Glutamatergic neuron (in vitro differentiated cells): ENCODE measurements at regions not wholly inside any gene's neighbourhood (a gene's known extent, or its start where the extent isn't known, plus 50 kb on each side); places are given as distances from the start of the nearest gene placed in this dataset.

Source experiments
- DNase-seq: peaks from one replicate; pipeline ENCODE4 v3.0.0; 2022
- H3K27ac Mint-ChIP-seq: one replicate; pipeline ENCODE4 v1.8.0; 2020; ENCODE audit warnings: mild to moderate bottlenecking, mixed read lengths, inconsistent platforms; ENCODE audit not compliant: unreplicated experiment
- H3K27me3 Mint-ChIP-seq: one replicate; pipeline ENCODE4 v1.8.0; 2020; ENCODE audit warnings: mild to moderate bottlenecking, moderate library complexity, mixed read lengths, inconsistent platforms; ENCODE audit not compliant: unreplicated experiment
- H3K36me3 Mint-ChIP-seq: one replicate; pipeline ENCODE4 v1.8.0; 2020; ENCODE audit warnings: mild to moderate bottlenecking, mixed read lengths, inconsistent platforms; ENCODE audit not compliant: unreplicated experiment
- H3K4me1 Mint-ChIP-seq: one replicate; pipeline ENCODE4 v1.8.0; 2020; ENCODE audit warnings: mild to moderate bottlenecking, low read depth, mixed read lengths, inconsistent platforms; ENCODE audit not compliant: unreplicated experiment
- H3K4me3 Mint-ChIP-seq: one replicate; pipeline ENCODE4 v1.8.0; 2020; ENCODE audit warnings: mild to moderate bottlenecking, mixed read lengths, inconsistent platforms; ENCODE audit not compliant: unreplicated experiment
- H3K9me3 Mint-ChIP-seq: one replicate; pipeline ENCODE4 v1.8.0; 2020; ENCODE audit warnings: mild to moderate bottlenecking, moderate library complexity, mixed read lengths, inconsistent platforms; ENCODE audit not compliant: unreplicated experiment
- CTCF ChIP-seq: fragments of 200-600 bp; sonication (generic); IDR thresholded peaks from one replicate; pipeline ENCODE4 v1.5.0; 2021; ENCODE audit not compliant: partially characterized antibody, unreplicated experiment

GRCh38 chr1:82697965-82698364 lies 897.2 kb downstream of the ADGRL2 start:
- Mint-ChIP-seq H3K4me1 (no peaks in the 10 kb centered on the region), H3K9me3 (no peaks in the 10 kb centered on the region), H3K4me3 (no peak overlapping the region), H3K27me3 (no peaks in the 10 kb centered on the region), H3K27ac (no peak overlapping the region), H3K36me3 (no peaks in the 10 kb centered on the region)
- TF ChIP-seq CTCF = no peak
- no peak for DNase-seq

- H3K4me3 Mint-ChIP-seq = no peak overlapping the region
- H3K4me1 Mint-ChIP-seq = no peaks in the 10 kb centered on the region
- H3K9me3 Mint-ChIP-seq = no peaks in the 10 kb centered on the region
- no peak overlapping the region for H3K27ac Mint-ChIP-seq
- no peak for DNase-seq
- no peaks in the 10 kb centered on the region for H3K36me3 Mint-ChIP-seq
- H3K27me3 Mint-ChIP-seq = no peaks in the 10 kb centered on the region
- TF ChIP-seq CTCF = no peak
These were observed 894.7 kb downstream of the ADGRL2 start for GRCh38 chr1:82695443-82695842.

- no peak for DNase-seq
- H3K4me3 Mint-ChIP-seq = no peak overlapping the region
- no peaks in the 10 kb centered on the region for H3K4me1 Mint-ChIP-seq
- peaks cover 3% of the 10 kb centered on the region for H3K9me3 Mint-ChIP-seq
- no peak for TF ChIP-seq CTCF
- H3K36me3 Mint-ChIP-seq = peaks cover 5% of the 10 kb centered on the region
- no peak overlapping the region for H3K27ac Mint-ChIP-seq
- H3K27me3 Mint-ChIP-seq = no peaks in the 10 kb centered on the region
These were observed 889.7 kb downstream of the ADGRL2 start for GRCh38 chr1:82690411-82690810.

DNA sequence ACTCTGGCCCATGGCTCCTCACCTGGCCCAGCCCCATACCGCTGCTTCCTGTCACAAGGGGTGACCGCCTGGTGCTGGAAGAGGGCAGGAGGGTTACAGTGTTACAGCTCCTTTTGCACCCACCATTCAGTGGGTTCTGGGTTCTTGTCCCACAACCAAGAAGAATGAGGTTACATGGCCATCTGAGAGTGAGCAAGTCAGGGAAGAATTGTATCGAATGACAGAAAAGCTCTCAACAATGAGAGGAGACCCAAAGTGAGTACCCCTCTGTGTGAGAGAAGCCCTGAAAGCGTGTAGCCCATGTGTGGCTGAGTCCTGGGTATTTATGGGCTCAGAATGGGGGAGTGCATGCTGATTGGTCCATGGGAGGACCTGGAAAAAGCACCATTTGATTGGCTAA lies 888.5 kb downstream of the ADGRL2 start:
- TF ChIP-seq CTCF = no peak
- Mint-ChIP-seq H3K27ac (no peak overlapping the region), H3K4me1 (no peaks in the 10 kb centered on the region), H3K27me3 (no peaks in the 10 kb centered on the region), H3K36me3 (peaks cover 5% of the 10 kb centered on the region), H3K9me3 (peaks cover 3% of the 10 kb centered on the region), H3K4me3 (no peak overlapping the region)
- DNase-seq = no peak

DNA sequence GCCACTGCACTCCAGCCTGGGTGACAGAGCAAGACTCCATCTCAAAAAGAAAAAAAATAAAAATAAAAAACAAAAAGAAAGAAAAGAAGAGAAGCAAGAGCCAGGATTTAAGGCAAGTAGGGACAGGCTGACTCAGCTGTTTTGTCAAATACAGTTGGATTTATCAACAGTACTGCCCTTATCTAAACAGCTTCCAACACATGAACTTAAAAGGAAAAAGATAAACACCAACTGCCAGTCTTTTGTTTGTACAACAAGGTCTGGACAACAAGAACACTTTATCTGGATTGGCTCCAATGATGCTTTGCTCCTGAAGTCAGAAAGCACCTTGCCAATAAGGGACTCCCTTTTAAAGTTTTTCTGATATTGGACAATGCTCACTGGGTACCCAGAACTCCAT lies 886.0 kb downstream of the ADGRL2 start:
- Mint-ChIP-seq H3K27ac (no peak overlapping the region), H3K4me1 (no peaks in the 10 kb centered on the region), H3K4me3 (no peak overlapping the region), H3K9me3 (peaks cover 5% of the 10 kb centered on the region), H3K36me3 (peaks cover 5% of the 10 kb centered on the region), H3K27me3 (peaks cover 2% of the 10 kb centered on the region)
- no peak for TF ChIP-seq CTCF
- DNase-seq = no peak
